ENCODE measurements at regions not wholly inside any gene's neighbourhood (a gene's known extent, or its start where the extent isn't known, plus 50 kb on each side); places are given as distances from the start of the nearest gene placed in this dataset.

DNA sequence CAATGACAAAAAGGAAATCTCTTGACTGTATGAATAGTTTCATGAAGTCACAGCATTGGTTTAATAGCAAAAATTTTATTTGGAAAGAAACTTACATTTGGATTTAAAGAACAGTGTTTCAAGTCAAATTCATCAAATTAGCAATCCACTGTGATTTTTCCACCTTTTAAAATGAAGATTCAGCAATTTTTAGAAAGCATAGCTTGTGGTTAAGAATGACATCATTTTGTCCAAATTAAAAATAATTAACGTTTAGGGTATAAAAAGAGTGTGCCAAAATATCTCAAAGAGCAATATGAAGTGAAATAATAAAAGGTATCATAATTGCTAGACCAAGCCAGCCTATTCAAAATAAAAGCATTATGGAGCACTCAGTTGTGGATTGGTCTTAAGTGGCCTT lies 114.6 kb downstream of the PAX1 start:
- ATAC-seq (ENCODE audit: low read depth) (no peak), DNase-seq (no peak)
- no peak overlapping the region for H3K4me3 Mint-ChIP-seq
- no peaks in the 10 kb centered on the region for H3K4me1 Mint-ChIP-seq
- CTCF ChIA-PET, result no interaction called here
- H3K27ac Mint-ChIP-seq, result no peak overlapping the region
- no peaks in the 10 kb centered on the region for H3K27me3 Mint-ChIP-seq
- TF ChIP-seq, protein P1, sequence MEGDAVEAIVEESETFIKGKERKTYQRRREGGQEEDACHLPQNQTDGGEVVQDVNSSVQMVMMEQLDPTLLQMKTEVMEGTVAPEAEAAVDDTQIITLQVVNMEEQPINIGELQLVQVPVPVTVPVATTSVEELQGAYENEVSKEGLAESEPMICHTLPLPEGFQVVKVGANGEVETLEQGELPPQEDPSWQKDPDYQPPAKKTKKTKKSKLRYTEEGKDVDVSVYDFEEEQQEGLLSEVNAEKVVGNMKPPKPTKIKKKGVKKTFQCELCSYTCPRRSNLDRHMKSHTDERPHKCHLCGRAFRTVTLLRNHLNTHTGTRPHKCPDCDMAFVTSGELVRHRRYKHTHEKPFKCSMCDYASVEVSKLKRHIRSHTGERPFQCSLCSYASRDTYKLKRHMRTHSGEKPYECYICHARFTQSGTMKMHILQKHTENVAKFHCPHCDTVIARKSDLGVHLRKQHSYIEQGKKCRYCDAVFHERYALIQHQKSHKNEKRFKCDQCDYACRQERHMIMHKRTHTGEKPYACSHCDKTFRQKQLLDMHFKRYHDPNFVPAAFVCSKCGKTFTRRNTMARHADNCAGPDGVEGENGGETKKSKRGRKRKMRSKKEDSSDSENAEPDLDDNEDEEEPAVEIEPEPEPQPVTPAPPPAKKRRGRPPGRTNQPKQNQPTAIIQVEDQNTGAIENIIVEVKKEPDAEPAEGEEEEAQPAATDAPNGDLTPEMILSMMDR (IDR thresholded peaks at IDR 0.05), result no peak
- intact Hi-C loops (cut with micrococcal nuclease), result no loop called here
- no peaks in the 10 kb centered on the region for H3K36me3 Mint-ChIP-seq (ENCODE audit: low read depth)
- H3K9me3 Mint-ChIP-seq, result no peaks in the 10 kb centered on the region
- POLR2A ChIA-PET, result no interaction called here

DNA sequence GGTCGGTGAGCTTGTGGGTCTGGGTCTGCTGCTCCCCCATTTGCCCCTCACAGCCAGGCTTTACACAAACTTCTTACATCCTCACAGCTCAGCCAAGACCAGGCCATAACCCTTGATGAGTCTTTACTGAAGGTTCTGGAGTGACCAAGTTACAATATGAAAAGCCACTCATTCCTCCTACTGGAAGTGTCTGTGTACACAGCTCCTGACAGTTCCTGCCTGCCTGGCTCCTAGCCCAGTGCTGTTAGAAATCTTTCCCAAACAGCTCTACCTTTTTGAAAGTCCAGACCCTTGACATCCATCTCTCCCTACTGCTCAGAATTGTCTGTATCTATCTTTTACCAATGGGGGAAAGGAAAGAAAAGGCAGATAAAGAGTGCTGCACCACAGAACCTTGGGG lies 106.9 kb downstream of the PAX1 start:
- no peaks in the 10 kb centered on the region for H3K36me3 Mint-ChIP-seq (ENCODE audit: low read depth)
- ATAC-seq (ENCODE audit: low read depth) (no peak), DNase-seq (no peak)
- no peaks in the 10 kb centered on the region for H3K4me1 Mint-ChIP-seq
- H3K27me3 Mint-ChIP-seq, result peaks cover 2% of the 10 kb centered on the region
- H3K4me3 Mint-ChIP-seq, result no peak overlapping the region
- H3K9me3 Mint-ChIP-seq, result no peaks in the 10 kb centered on the region
- intact Hi-C loops (cut with micrococcal nuclease), result no loop called here
- ChIA-PET CTCF (interaction anchor here (0.7 kb wide), 1 partner anchor 11 kb away, joined by 3 read pairs; no protein-coding TSS in a partner anchor), POLR2A (no interaction called here)
- TF ChIP-seq, protein P1 (IDR thresholded peaks at IDR 0.05), result no peak
- H3K27ac Mint-ChIP-seq, result no peak overlapping the region

DNA sequence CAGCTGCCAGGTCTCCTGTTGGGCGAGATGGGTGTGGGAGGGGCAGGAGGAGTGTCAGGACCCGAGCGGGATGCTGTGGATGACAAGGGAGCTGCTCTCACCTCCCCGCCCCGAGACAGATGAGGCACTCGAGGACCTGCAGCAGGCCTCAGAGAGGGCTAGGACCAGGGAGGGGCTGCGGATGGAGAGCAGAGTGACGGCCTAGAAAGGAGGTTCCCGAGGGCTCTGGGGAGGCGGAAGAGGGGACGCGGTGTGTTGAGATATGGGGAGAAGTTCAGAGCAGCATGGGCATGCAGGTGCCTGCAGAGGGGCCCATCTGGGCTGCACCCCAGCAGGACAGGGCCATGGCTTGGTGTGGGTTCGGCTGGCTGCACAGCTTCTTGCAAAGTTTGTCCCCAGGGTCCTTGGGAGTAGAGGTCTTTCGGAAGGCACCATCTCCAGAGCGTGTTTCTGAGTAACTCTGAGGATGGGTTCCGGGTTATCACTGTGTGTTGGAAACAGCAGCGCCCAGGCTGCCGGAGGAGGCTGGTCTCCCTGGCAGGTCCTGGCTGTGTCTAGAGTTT lies 104.6 kb downstream of the PAX1 start:
- H3K36me3 Mint-ChIP-seq (ENCODE audit: low read depth), result no peaks in the 10 kb centered on the region
- ChIA-PET CTCF (no interaction called here), POLR2A (no interaction called here)
- H3K27me3 Mint-ChIP-seq, result peaks cover 2% of the 10 kb centered on the region
- ATAC-seq (ENCODE audit: low read depth) (no peak), DNase-seq (no peak)
- H3K4me3 Mint-ChIP-seq, result no peak overlapping the region
- H3K9me3 Mint-ChIP-seq, result no peaks in the 10 kb centered on the region
- H3K4me1 Mint-ChIP-seq, result no peaks in the 10 kb centered on the region
- TF ChIP-seq, protein P1 (IDR thresholded peaks at IDR 0.05), result no peak
- H3K27ac Mint-ChIP-seq, result no peak overlapping the region
- intact Hi-C loops (cut with micrococcal nuclease), result loop anchor here (5.0 kb wide), 1 partner anchor 872 kb away; no protein-coding TSS in a partner anchor

DNA sequence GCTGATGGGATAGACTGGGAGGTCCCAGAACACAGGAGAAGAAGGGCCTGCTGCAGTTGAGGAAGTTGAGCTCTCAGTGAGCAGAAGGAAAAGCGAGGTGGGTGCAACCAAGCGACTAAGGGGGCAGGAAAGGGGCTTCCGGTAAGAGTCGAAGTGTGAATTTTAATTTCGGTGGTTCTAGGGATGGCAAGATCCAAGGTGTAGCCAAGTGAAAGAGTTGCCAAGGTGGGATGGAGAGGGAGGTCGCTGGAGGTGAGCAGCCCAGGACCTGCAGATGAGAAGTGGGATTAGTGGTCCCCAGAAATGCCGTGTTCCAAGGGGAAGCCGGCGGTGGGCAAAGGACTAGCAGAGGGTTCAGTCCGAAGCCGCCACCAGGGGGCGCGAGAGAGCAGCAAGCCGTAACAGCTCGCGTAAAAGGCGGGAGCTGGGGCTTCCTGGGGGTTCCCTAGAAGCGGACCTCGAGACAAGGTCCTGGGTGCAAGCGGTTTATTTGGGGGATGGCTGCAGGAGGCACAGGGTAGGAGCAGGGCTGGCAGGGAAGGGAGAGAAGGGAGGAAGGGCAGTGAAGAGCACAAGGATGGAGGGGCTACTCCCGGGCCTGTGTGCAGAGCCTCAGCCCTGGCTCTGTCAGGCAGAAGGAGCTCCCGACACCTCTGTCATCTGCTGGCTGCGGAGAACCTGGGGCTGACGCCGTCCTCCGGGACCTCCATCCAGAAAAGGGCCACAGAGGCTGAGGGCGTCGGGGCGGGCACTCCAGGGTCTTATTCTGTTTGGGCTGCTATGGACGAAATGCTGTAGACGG lies 103.6 kb downstream of the PAX1 start:
- no peaks in the 10 kb centered on the region for H3K36me3 Mint-ChIP-seq (ENCODE audit: low read depth)
- intact Hi-C loops (cut with micrococcal nuclease), result loop anchor here (5.0 kb wide), 1 partner anchor 873 kb away; no protein-coding TSS in a partner anchor
- H3K4me3 Mint-ChIP-seq, result no peak overlapping the region
- ATAC-seq (ENCODE audit: low read depth) (peak; percentile 34), DNase-seq (peak; percentile 20)
- no peak overlapping the region for H3K27ac Mint-ChIP-seq
- POLR2A ChIA-PET, result no interaction called here
- H3K27me3 Mint-ChIP-seq, result peaks cover 2% of the 10 kb centered on the region
- CTCF ChIA-PET, result no interaction called here
- no peaks in the 10 kb centered on the region for H3K4me1 Mint-ChIP-seq
- TF ChIP-seq, protein P1 (IDR thresholded peaks at IDR 0.05), result no peak
- no peaks in the 10 kb centered on the region for H3K9me3 Mint-ChIP-seq

DNA sequence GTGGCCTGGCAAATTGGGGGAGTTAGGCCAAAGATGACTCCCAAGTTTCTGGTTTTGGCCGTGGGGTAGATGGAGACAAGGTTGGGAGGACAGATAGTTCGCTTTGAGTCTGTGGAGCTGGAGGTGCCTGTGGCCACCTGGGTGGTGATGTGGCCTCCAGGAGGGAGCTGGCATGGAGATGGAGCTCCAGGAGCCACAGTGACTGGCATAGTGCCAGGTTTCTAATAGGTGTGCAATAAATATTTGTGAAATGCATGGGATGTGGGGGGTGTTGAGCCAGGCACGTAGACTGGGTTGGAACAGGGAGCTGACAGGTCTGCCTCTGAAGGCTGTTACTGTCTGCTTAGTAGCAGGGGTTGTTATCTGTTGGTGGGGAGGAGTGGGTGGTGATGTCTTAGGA lies 102.7 kb downstream of the PAX1 start:
- no peak overlapping the region for H3K4me3 Mint-ChIP-seq
- no peaks in the 10 kb centered on the region for H3K4me1 Mint-ChIP-seq
- no peaks in the 10 kb centered on the region for H3K9me3 Mint-ChIP-seq
- POLR2A ChIA-PET, result no interaction called here
- DNase-seq (no peak), ATAC-seq (ENCODE audit: low read depth) (no peak)
- CTCF ChIA-PET, result interaction anchor here (1.0 kb wide), 1 partner anchor 18 kb away, joined by 3 read pairs; no protein-coding TSS in a partner anchor
- no peak overlapping the region for H3K27ac Mint-ChIP-seq
- no peaks in the 10 kb centered on the region for H3K36me3 Mint-ChIP-seq (ENCODE audit: low read depth)
- peaks cover 2% of the 10 kb centered on the region for H3K27me3 Mint-ChIP-seq
- intact Hi-C loops (cut with micrococcal nuclease), result loop anchor here (5.0 kb wide), 1 partner anchor 874 kb away; no protein-coding TSS in a partner anchor
- TF ChIP-seq, protein P1 (IDR thresholded peaks at IDR 0.05), result no peak
